Karpas-422 (cell line): ENCODE measurements at regions not wholly inside any gene's neighbourhood (a gene's known extent, or its start where the extent isn't known, plus 50 kb on each side); places are given as distances from the start of the nearest gene placed in this dataset.

ENCODE experiments used
- DNase-seq: peaks from one replicate; pipeline ENCODE4 v3.0.0-alpha.2; 2015
- H2AFZ ChIP-seq: fragments of 200-600 bp; sonication (generic); 2 replicates; pipeline ENCODE4 v1.6.1; 2014; ENCODE audit warnings: antibody characterized with exemption, low read length, mixed read lengths
- H3K27ac ChIP-seq: fragments of 200-600 bp; sonication (generic); 2 replicates; pipeline ENCODE4 v1.5.1; 2014; ENCODE audit warnings: mild to moderate bottlenecking, low read length, moderate library complexity
- H3K27me3 ChIP-seq: fragments of 200-600 bp; sonication (generic); 2 replicates; pipeline ENCODE4 v1.6.1; 2014; ENCODE audit warnings: low read length, mixed read lengths
- H3K36me3 ChIP-seq: fragments of 200-600 bp; sonication (generic); 2 replicates; pipeline ENCODE4 v1.6.1; 2014; ENCODE audit warnings: low read length, mixed read lengths; ENCODE audit not compliant: insufficient read depth
- H3K4me1 ChIP-seq: fragments of 200-600 bp; sonication (generic); 2 replicates; pipeline ENCODE4 v1.6.1; 2014; ENCODE audit warnings: mild to moderate bottlenecking, low read length, mixed read lengths
- H3K4me2 ChIP-seq: fragments of 200-600 bp; sonication (generic); 2 replicates; pipeline ENCODE4 v1.6.1; 2014; ENCODE audit warnings: low read length, low read depth, mild to moderate bottlenecking; ENCODE audit not compliant: poor library complexity, severe bottlenecking
- H3K4me3 ChIP-seq: fragments of 200-600 bp; sonication (generic); 2 replicates; pipeline ENCODE4 v1.5.1; 2014; ENCODE audit warnings: mild to moderate bottlenecking, antibody characterized with exemption, low read length, mixed read lengths
- H3K79me2 ChIP-seq: fragments of 200-600 bp; sonication (generic); 2 replicates; pipeline ENCODE4 v1.6.1; 2014; ENCODE audit warnings: mild to moderate bottlenecking, low read length, mixed read lengths
- H3K9ac ChIP-seq: fragments of 200-600 bp; sonication (generic); 2 replicates; pipeline ENCODE4 v1.6.0; 2014; ENCODE audit warnings: low read length
- H3K9me2 ChIP-seq: fragments of 200-600 bp; sonication (generic), shearing (Covaris generic); replicated peaks from 2 replicates; pipeline ENCODE4 v1.6.0; 2014; ENCODE audit warnings: mild to moderate bottlenecking, low read length, moderate library complexity; ENCODE audit not compliant: insufficient read depth
- H3K9me3 ChIP-seq: fragments of 300-700, 200-600 bp; sonication (generic); 2 replicates; pipeline ENCODE4 v1.6.1; 2014; ENCODE audit warnings: low read length, mixed read lengths
- H4K20me1 ChIP-seq: fragments of 200-600 bp; sonication (generic); 2 replicates; pipeline ENCODE4 v1.6.1; 2014; ENCODE audit warnings: mild to moderate bottlenecking, antibody characterized with exemption, low read length, low read depth; ENCODE audit not compliant: insufficient read depth

DNA sequence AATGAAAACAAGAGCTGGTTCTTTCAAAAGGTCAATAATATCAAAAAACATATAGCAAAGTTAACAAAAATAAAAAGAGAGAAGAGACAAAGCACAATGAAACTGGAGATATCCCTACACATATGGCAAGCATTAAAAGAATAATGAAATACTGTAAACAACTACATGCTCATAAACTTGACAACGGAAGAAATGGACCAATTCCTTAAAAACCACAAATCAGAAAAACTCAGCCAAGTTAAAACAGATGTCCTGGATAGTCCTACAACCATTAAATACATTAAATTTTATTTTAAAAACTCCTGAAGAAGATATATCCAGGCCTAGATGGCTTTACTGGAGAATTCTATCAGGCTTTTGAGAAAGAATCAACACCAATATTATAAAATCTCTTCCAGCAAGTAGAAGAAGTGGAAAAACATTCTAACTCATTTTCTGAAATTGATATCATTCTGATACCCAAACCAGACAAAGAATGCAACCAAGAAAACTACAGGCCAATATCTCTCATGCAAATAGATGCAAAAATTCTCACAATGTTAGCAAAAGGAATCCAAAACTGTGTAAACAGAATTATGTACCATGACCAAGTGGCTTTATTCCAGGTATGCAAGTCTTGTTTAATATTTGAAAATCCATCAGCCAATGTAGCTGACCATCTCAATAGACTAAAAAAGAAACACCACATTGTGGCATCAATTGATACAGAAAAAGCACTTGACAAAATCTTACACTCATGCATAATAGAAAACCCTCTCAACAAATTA lies 56.1 kb upstream of the LRRC7 start:
- Histone ChIP-seq H3K9me2 (no peaks in the 10 kb centered on the region), H3K4me3 (no peak overlapping the region), H3K4me1 (no peaks in the 10 kb centered on the region), H3K79me2 (no peaks in the 10 kb centered on the region), H3K9ac (no peak overlapping the region), H3K27me3 (no peaks in the 10 kb centered on the region), H3K27ac (no peak overlapping the region), H2AFZ (no peak overlapping the region), H3K9me3 (peaks cover 3% of the 10 kb centered on the region; the same call in 1 of the 2 replicates), H4K20me1 (no peaks in the 10 kb centered on the region), H3K4me2 (no peak overlapping the region), H3K36me3 (no peaks in the 10 kb centered on the region)
- DNase-seq, result no peak

DNA sequence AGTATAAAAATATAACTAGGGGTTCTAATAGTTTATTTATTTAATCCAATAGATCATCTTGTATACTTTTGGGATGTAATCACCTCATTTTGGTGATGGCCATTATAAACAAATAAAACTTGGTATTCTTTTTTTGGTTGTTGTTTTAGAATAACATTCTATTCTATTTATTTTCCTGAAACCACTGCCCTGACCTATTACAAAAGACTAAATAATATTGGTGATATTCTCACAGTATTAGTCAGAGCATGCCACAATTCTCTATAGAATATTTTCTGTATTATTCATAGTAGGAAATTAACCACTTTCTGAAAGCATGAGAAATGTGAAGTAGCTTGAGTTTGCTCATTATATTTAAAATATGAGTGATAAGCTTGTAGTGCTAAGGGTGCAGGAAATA lies 54.1 kb upstream of the LRRC7 start:
- DNase-seq, result no peak
- Histone ChIP-seq H3K9ac (no peak overlapping the region), H3K36me3 (no peaks in the 10 kb centered on the region), H3K9me3 (peaks cover 3% of the 10 kb centered on the region; the same call in 1 of the 2 replicates), H3K4me2 (no peak overlapping the region), H3K4me1 (no peaks in the 10 kb centered on the region), H2AFZ (no peak overlapping the region), H3K79me2 (no peaks in the 10 kb centered on the region), H3K4me3 (no peak overlapping the region), H4K20me1 (no peaks in the 10 kb centered on the region), H3K9me2 (no peaks in the 10 kb centered on the region), H3K27me3 (no peaks in the 10 kb centered on the region), H3K27ac (no peak overlapping the region)
